K562 (cell line): ENCODE measurements at regions not wholly inside any gene's neighbourhood (a gene's known extent, or its start where the extent isn't known, plus 50 kb on each side); places are given as distances from the start of the nearest gene placed in this dataset.

Experiments used
- ATAC-seq: fragments of 200-7000 bp; cut with Tn5 transposase; 3 replicates; pipeline ENCODE4 v1.9.1; 2020; ENCODE audit warnings: moderate library complexity
- BruUV-seq: library from RNA; stranded (reverse); fragments of 400-500 nt; replicated peaks from 2 replicates; lab custom pipeline; 2021; lab: Mats Ljungman, UMichigan
- CTCF ChIA-PET: fragments of 300-600 bp; formaldehyde crosslinking; extraction: SDS; loops from one replicate; lab custom pipeline; 2021; ENCODE audit warnings: low intra/inter-chr PET ratio; lab: Yijun Ruan, JAX
- POLR2A ChIA-PET: fragments of 300-600, 350-650 bp; sonication (Branson Sonifier 250); formaldehyde crosslinking; extraction: SDS; loops from one replicate; lab custom pipeline; 2021; ENCODE audit warnings: antibody characterized with exemption, inconsistent platforms; lab: Yijun Ruan, JAX
- DNase-seq, 4 experiments: peaks; one replicate each; pipeline versions ENCODE4 v3.0.0 to v3.0.0-alpha.2; 2011 to 2018; ENCODE audit warnings: low spot score in 3 of 4, mixed read lengths in 3 of 4; ENCODE audit errors: extremely low read depth in 1 of 4
- FAIRE-seq: peaks from 2 replicates; lab custom pipeline; 2011; peaks lifted over from hg19 to GRCh38; lab: Jason Lieb, UNC
- H2AFZ ChIP-seq: 2 replicates; pipeline ENCODE4 v1.6.0; 2011; ENCODE audit warnings: low read depth, low read length, control low read depth, inconsistent platforms
- H3K27ac ChIP-seq: fragments of 200-600 bp; 3 replicates; pipeline ENCODE4 v1.8.0; 2011; ENCODE audit warnings: low read depth, mild to moderate bottlenecking, control low read depth, inconsistent platforms, low read length, moderate library complexity, mixed read lengths; ENCODE audit errors: extremely low read depth
- H3K27me3 ChIP-seq, 2 experiments: fragments of 300-600 bp in 1 of 2; 2 replicates in 1 of 2; 3 replicates in 1 of 2; pipeline versions ENCODE4 v1.6.0 to v1.8.0; 2011; ENCODE audit warnings: inconsistent platforms in 2 of 2, low read length in 2 of 2, mild to moderate bottlenecking in 1 of 2, mixed read lengths in 1 of 2, moderate library complexity in 1 of 2; ENCODE audit not compliant: control insufficient read depth in 2 of 2, insufficient read depth in 2 of 2
- H3K36me3 ChIP-seq: fragments of 300-600 bp; 3 replicates; pipeline ENCODE4 v1.8.0; 2011; ENCODE audit warnings: mild to moderate bottlenecking, low read length, inconsistent platforms; ENCODE audit not compliant: control insufficient read depth, insufficient read depth
- H3K4me1 ChIP-seq, 2 experiments: fragments of 200-600 bp in 1 of 2; replicated peaks in 1 of 2; 2 replicates in 1 of 2; 3 replicates in 1 of 2; pipeline versions ENCODE4 v1.5.1 to v1.8.0; 2011; ENCODE audit warnings: inconsistent platforms in 2 of 2, low read length in 2 of 2, mild to moderate bottlenecking in 1 of 2, mixed read lengths in 1 of 2, moderate library complexity in 1 of 2; ENCODE audit not compliant: control insufficient read depth in 2 of 2, insufficient read depth in 2 of 2
- H3K4me2 ChIP-seq: 2 replicates; pipeline ENCODE4 v1.6.1; 2011; ENCODE audit warnings: low read length, control low read depth, inconsistent platforms, mixed read lengths; ENCODE audit not compliant: insufficient read depth
- H3K4me3 ChIP-seq: fragments of 200-600 bp; sonication (generic), shearing (Covaris generic); 2 replicates; pipeline ENCODE4 v1.5.1; 2016; ENCODE audit warnings: control low read depth, inconsistent platforms
- H3K79me2 ChIP-seq: fragments of 200-600 bp; 3 replicates; pipeline ENCODE4 v1.8.0; 2011; ENCODE audit warnings: low read length, inconsistent platforms; ENCODE audit not compliant: control insufficient read depth, insufficient read depth
- H3K9ac ChIP-seq, 2 experiments: 2 replicates each; pipeline versions ENCODE4 v1.6.0 to v1.6.1; 2011; ENCODE audit warnings: low read depth in 2 of 2, low read length in 2 of 2, control low read depth in 1 of 2, inconsistent platforms in 1 of 2, mild to moderate bottlenecking in 1 of 2, mixed read lengths in 1 of 2; ENCODE audit not compliant: insufficient read depth in 1 of 2
- H3K9me1 ChIP-seq: one replicate; pipeline ENCODE4 v1.6.0; 2011; ENCODE audit warnings: inconsistent platforms, mild to moderate bottlenecking, low read length, moderate library complexity; ENCODE audit not compliant: control insufficient read depth, insufficient read depth
- H3K9me3 ChIP-seq: replicated peaks from 2 replicates; pipeline ENCODE4 v1.5.1; 2011; ENCODE audit warnings: low read depth, low read length, inconsistent platforms; ENCODE audit not compliant: control insufficient read depth, insufficient read depth
- H4K20me1 ChIP-seq: replicated peaks from 2 replicates; pipeline ENCODE4 v1.6.1; 2011; ENCODE audit warnings: low read length, inconsistent platforms, mixed read lengths; ENCODE audit not compliant: control insufficient read depth, insufficient read depth
- FOXM1 ChIP-seq, 2 experiments: fragments of 450-650 bp in 1 of 2; sonication (generic) in 1 of 2; formaldehyde crosslinking in 1 of 2; IDR thresholded peaks; 2 replicates each; pipeline versions ENCODE4 v1.6.1 to v1.9.0; 2017 to 2022; ENCODE audit warnings: low read depth in 2 of 2, mild to moderate bottlenecking in 2 of 2, missing genetic modification reagents in 1 of 2, moderate library complexity in 1 of 2
- FUS ChIP-seq: fragments of 200-400 bp; formaldehyde crosslinking; optimal IDR thresholded peaks from 2 replicates; pipeline ENCODE3; 2017; ENCODE audit warnings: low read depth, low read length
- HSF4 ChIP-seq: fragments of 250-450 bp; sonication (Bioruptor Pico); IDR thresholded peaks from 2 replicates; pipeline ENCODE4 v2.1.2; 2022; ENCODE audit warnings: mild to moderate bottlenecking, moderate library complexity, borderline replicate concordance
- JUN ChIP-seq, 2 experiments: sonication (generic) in 1 of 2; formaldehyde crosslinking in 1 of 2; IDR thresholded peaks; 2 replicates each; pipeline versions ENCODE4 v1.6.1 to v1.8.0; 2012 to 2022; ENCODE audit warnings: borderline replicate concordance in 2 of 2, mild to moderate bottlenecking in 2 of 2, improper control_type of control experiment in 1 of 2, low read depth in 1 of 2, low read length in 1 of 2, missing genetic modification reagents in 1 of 2
- JUND ChIP-seq, 2 experiments: IDR thresholded peaks; 2 replicates in 1 of 2; 3 replicates in 1 of 2; pipeline ENCODE4 v1.6.1; 2011; ENCODE audit warnings: borderline replicate concordance in 2 of 2, low read depth in 2 of 2, low read length in 2 of 2, improper control_type of control experiment in 1 of 2, missing biosample characterization in 1 of 2, missing genetic modification characterization in 1 of 2, missing genetic modification reagents in 1 of 2
- MCM5 ChIP-seq: fragments of 450-650 bp; IDR thresholded peaks from 2 replicates; pipeline ENCODE4 v1.6.1; 2016; ENCODE audit warnings: low read depth
- MEF2D ChIP-seq: conservative IDR thresholded peaks from 2 replicates; pipeline ENCODE4 v1.6.1; 2016; ENCODE audit warnings: low read depth, missing genetic modification characterization, missing compliant biosample characterization
- ZHX1 ChIP-seq: fragments of 150-350 bp; conservative IDR thresholded peaks from 2 replicates; pipeline ENCODE4 v1.6.1; 2014; ENCODE audit warnings: low read length
- ZNF76 ChIP-seq: fragments of 250-450 bp; sonication (Bioruptor Pico); IDR thresholded peaks from 2 replicates; pipeline ENCODE4 v1.4.0; 2020; ENCODE audit warnings: mild to moderate bottlenecking, moderate library complexity, borderline replicate concordance
- whole genome bisulfite sequencing: fragments of 100-300 bp; shearing (Covaris generic); methylation state at CpG from one replicate; pipeline ENCODE4 v1.1.6; 2016; ENCODE audit warnings: low coverage, mixed read lengths; ENCODE audit not compliant: insufficient coverage; ENCODE audit errors: missing lambda C conversion rate; 5-methylcytosine and 5-hydroxymethylcytosine counted together
- in situ Hi-C: fragments of 300-500 bp; cut with MboI; formaldehyde crosslinking; loops from 4 replicates; pipeline ENCODE4 v1.15.0; 2018; ENCODE audit warnings: inconsistent platforms, mixed read lengths
- intact Hi-C: fragments of 100-400 bp; cut with micrococcal nuclease; formaldehyde crosslinking; loops from 2 replicates; pipeline ENCODE4 v1.14.2; 2022

- no TSS peak for BruUV-seq
- no peak overlapping the region for H2AFZ ChIP-seq
- intact Hi-C loops = no loop called here
- 0% methylated on average over 2 of the region's 4 CpGs for WGBS
- CTCF ChIA-PET = no interaction called here
- no peaks in the 10 kb centered on the region for H3K4me1 ChIP-seq
- H3K4me2 ChIP-seq = no peak overlapping the region
- DNase-seq = no peak
- in situ Hi-C loops = no loop called here
- no peaks in the 10 kb centered on the region for H3K36me3 ChIP-seq
- no peaks in the 10 kb centered on the region for H3K79me2 ChIP-seq
- FAIRE-seq = no peak
- POLR2A ChIA-PET = no interaction called here
- no peaks in the 10 kb centered on the region for H3K9me3 ChIP-seq
- H3K4me3 ChIP-seq = no peak overlapping the region
- no peak overlapping the region for H3K9ac ChIP-seq
- TF ChIP-seq MEF2D = no peak
- TF ChIP-seq FOXM1 (IDR thresholded peaks at IDR 0.05; ENCODE audit: low read depth) = no peak
- TF ChIP-seq FOXM1 (CRISPR knock-in tag; IDR thresholded peaks at IDR 0.05; ENCODE audit: low read depth) = no peak
- no peak for TF ChIP-seq MCM5
- TF ChIP-seq JUND (IDR thresholded peaks at IDR 0.05; ENCODE audit: borderline replicate concordance, low read depth, low read length) = no peak
- no peak for TF ChIP-seq JUND (tag; IDR thresholded peaks at IDR 0.05; ENCODE audit: borderline replicate concordance, low read depth, low read length)
- TF ChIP-seq JUN (IDR thresholded peaks at IDR 0.05; ENCODE audit: borderline replicate concordance, low read depth, low read length) = no peak
- no peak for TF ChIP-seq JUN (CRISPR knock-in tag; IDR thresholded peaks at IDR 0.05; ENCODE audit: borderline replicate concordance)
- no peak for TF ChIP-seq ZNF76 (CRISPR knock-in tag)
- no peak for TF ChIP-seq ZHX1
- no peak for TF ChIP-seq HSF4 (CRISPR knock-in tag)
- TF ChIP-seq FUS = no peak
- no peaks in the 10 kb centered on the region for H3K9me1 ChIP-seq
- H4K20me1 ChIP-seq = no peaks in the 10 kb centered on the region; the same call in 1 of the 2 replicates
- peaks cover 0 to 4% of the 10 kb centered on the region in 2 experiments; a peak in 1 of 5 replicates for H3K27me3 ChIP-seq
- no peak overlapping the region for H3K27ac ChIP-seq
- no peak for ATAC-seq
These were observed 550.5 kb downstream of the MIAT start for GRCh38 chr22:27207907-27208306.
